Glutamatergic neuron (in vitro differentiated cells): ENCODE measurements at regions not wholly inside any gene's neighbourhood (a gene's known extent, or its start where the extent isn't known, plus 50 kb on each side); places are given as distances from the start of the nearest gene placed in this dataset.

Experiments used
- DNase-seq: peaks from one replicate; pipeline ENCODE4 v3.0.0; 2022
- H3K27ac Mint-ChIP-seq: one replicate; pipeline ENCODE4 v1.8.0; 2020; ENCODE audit warnings: mild to moderate bottlenecking, mixed read lengths, inconsistent platforms; ENCODE audit not compliant: unreplicated experiment
- H3K27me3 Mint-ChIP-seq: one replicate; pipeline ENCODE4 v1.8.0; 2020; ENCODE audit warnings: mild to moderate bottlenecking, moderate library complexity, mixed read lengths, inconsistent platforms; ENCODE audit not compliant: unreplicated experiment
- H3K36me3 Mint-ChIP-seq: one replicate; pipeline ENCODE4 v1.8.0; 2020; ENCODE audit warnings: mild to moderate bottlenecking, mixed read lengths, inconsistent platforms; ENCODE audit not compliant: unreplicated experiment
- H3K4me1 Mint-ChIP-seq: one replicate; pipeline ENCODE4 v1.8.0; 2020; ENCODE audit warnings: mild to moderate bottlenecking, low read depth, mixed read lengths, inconsistent platforms; ENCODE audit not compliant: unreplicated experiment
- H3K4me3 Mint-ChIP-seq: one replicate; pipeline ENCODE4 v1.8.0; 2020; ENCODE audit warnings: mild to moderate bottlenecking, mixed read lengths, inconsistent platforms; ENCODE audit not compliant: unreplicated experiment
- H3K9me3 Mint-ChIP-seq: one replicate; pipeline ENCODE4 v1.8.0; 2020; ENCODE audit warnings: mild to moderate bottlenecking, moderate library complexity, mixed read lengths, inconsistent platforms; ENCODE audit not compliant: unreplicated experiment
- TF ChIP-seq, protein P1 (sequence below): fragments of 200-600 bp; sonication (generic); IDR thresholded peaks from one replicate; pipeline ENCODE4 v1.5.0; 2021; ENCODE audit not compliant: partially characterized antibody, unreplicated experiment

DNA sequence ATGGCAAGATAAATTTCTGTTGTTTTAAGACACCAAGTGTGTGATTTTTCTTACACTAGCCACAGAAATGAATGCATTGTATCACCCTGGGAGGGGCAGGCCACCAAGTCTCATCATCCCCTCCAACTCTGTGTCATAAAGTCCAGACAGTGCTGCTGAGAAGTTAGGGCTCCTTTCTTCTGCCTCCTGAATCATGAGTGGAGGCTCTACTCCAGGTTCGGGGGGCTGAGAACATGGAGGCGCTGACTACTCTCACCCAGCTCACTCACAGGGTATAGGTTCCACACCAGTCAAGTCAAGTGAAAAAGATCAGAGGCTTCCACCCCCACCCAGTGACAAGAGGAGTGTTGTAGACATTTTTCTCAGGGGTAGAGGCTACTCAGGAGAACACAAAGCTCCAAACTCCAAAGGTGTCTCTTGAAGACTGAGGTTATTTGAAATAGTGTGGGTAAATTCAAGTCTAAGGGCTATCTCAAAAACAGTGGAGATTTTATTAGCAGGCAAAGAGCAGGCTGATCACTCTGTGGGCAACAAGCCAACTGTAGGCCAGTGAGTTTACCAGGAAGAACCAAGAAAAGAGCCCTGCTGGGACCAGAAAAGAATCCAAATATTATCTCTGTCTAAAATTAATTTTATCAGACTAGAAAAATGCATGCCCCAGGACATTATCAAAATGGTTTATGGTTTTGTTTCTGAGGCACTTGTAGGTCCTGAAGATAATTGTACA lies 118.6 kb upstream of the RET start:
- no peaks in the 10 kb centered on the region for H3K4me1 Mint-ChIP-seq
- peaks cover 4% of the 10 kb centered on the region for H3K9me3 Mint-ChIP-seq
- DNase-seq = no peak
- peaks cover 12% of the 10 kb centered on the region for H3K36me3 Mint-ChIP-seq
- peaks cover 2% of the 10 kb centered on the region for H3K27me3 Mint-ChIP-seq
- TF ChIP-seq, protein P1, sequence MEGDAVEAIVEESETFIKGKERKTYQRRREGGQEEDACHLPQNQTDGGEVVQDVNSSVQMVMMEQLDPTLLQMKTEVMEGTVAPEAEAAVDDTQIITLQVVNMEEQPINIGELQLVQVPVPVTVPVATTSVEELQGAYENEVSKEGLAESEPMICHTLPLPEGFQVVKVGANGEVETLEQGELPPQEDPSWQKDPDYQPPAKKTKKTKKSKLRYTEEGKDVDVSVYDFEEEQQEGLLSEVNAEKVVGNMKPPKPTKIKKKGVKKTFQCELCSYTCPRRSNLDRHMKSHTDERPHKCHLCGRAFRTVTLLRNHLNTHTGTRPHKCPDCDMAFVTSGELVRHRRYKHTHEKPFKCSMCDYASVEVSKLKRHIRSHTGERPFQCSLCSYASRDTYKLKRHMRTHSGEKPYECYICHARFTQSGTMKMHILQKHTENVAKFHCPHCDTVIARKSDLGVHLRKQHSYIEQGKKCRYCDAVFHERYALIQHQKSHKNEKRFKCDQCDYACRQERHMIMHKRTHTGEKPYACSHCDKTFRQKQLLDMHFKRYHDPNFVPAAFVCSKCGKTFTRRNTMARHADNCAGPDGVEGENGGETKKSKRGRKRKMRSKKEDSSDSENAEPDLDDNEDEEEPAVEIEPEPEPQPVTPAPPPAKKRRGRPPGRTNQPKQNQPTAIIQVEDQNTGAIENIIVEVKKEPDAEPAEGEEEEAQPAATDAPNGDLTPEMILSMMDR = no peak
- H3K4me3 Mint-ChIP-seq = no peak overlapping the region
- H3K27ac Mint-ChIP-seq = no peak overlapping the region

DNA sequence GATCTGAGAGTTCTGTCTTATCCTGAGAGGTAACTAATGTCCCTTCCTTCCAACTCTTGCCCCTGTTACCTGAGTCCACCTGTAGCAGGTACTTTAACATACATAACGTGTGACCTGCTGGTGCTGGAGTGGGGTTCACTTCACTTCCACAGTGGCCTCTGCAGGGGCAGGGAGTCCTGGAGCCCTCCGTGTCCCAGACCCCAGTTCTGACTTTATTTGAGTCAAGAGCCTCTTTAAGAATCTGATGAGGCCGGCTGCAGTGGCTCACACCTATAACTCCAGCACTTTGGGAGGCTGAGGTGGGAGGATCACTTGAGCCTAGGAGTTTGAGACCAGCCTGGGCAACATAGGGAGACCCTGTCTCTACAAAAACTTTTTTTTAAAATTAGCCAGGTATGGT lies 117.0 kb upstream of the RET start:
- H3K27ac Mint-ChIP-seq = no peak overlapping the region
- DNase-seq = no peak
- TF ChIP-seq, protein P1 = no peak
- peaks cover 2% of the 10 kb centered on the region for H3K27me3 Mint-ChIP-seq
- peaks cover 4% of the 10 kb centered on the region for H3K9me3 Mint-ChIP-seq
- no peaks in the 10 kb centered on the region for H3K4me1 Mint-ChIP-seq
- H3K4me3 Mint-ChIP-seq = no peak overlapping the region
- peaks cover 12% of the 10 kb centered on the region for H3K36me3 Mint-ChIP-seq

DNA sequence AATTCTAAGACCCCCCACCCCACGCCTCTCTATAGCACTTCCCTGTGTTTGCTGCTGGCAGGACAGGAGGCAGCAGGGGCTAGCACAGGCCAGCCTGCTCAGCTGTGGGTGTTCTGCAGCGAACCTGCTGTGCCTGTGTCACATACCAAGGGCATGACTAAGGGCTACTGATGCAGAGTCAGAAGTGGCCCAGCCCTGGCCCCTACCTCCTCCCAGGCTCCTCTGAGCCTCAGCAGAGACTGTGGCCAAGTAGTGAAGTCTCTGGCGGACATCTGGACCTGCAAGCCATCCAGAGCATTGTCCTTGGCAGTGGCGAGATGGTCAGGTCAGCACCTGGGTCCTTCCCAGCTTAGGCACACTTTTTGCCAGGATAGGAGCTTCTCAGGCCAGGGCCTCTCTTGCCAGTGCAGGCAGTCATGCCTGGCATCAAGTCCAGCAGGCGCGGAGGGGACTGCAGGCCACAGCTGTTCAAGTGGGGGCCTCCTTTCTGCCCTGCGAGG lies 116.3 kb upstream of the RET start:
- Mint-ChIP-seq H3K27me3 (peaks cover 2% of the 10 kb centered on the region), H3K4me3 (no peak overlapping the region), H3K36me3 (peaks cover 12% of the 10 kb centered on the region), H3K9me3 (peaks cover 4% of the 10 kb centered on the region), H3K4me1 (no peaks in the 10 kb centered on the region), H3K27ac (no peak overlapping the region)
- TF ChIP-seq, protein P1 = no peak
- peak; percentile 7 for DNase-seq

DNA sequence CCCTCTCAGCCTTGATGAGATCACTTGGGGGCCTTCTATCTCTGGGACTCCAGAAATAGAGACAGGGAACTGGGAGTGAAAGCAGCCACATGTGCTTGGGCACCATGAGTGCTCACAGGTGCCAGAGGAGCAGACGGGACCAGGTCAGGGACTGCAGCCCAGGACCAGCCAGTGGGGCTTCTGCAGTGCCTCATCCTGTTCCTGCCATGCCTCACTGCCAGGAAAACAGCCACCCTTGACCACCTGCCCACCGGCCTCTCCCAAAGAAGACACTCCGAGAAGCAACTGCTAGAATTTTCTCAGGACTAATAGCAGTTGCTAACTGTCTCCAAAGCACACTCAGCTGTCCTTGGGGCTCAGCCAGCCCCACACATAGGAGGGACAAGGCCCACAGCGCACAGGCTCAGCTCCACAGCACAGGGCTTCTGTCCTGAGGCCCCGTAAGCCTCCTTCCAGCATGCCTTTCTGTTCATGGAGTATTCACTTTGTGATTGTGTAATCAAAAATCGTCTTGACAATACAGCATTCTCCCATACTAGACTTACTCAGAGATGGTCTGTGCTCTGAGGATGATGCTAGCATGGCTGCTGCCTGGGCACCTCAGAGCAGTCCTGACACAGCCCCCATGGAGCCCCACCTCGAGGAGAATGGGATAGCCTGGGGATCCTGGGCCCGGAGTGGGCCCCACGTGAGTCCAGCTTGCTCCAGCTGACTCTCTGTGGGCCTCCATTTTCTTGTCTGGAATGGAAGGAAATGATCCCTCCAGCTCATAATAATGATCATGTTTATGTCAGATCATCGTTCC lies 115.7 kb upstream of the RET start:
- H3K27me3 Mint-ChIP-seq = peaks cover 2% of the 10 kb centered on the region
- H3K27ac Mint-ChIP-seq = no peak overlapping the region
- DNase-seq = peak; percentile 5
- no peaks in the 10 kb centered on the region for H3K4me1 Mint-ChIP-seq
- peaks cover 4% of the 10 kb centered on the region for H3K9me3 Mint-ChIP-seq
- TF ChIP-seq, protein P1 = no peak
- no peak overlapping the region for H3K4me3 Mint-ChIP-seq
- peaks cover 12% of the 10 kb centered on the region for H3K36me3 Mint-ChIP-seq

DNA sequence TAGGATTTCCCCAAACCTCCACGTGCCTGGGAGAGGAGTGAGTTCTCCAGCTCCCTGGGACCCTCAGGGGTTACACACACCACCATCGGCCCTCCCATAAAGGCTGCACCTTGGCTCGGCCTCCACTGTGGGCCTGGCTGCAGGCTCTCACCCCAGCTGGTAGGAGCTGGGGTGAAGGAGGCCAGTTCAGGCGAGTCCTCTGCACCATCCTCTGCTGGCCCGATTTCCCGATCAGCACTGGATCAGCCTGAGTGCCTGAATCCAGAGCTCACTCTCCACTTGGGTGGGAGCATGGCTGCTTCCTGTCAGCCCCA lies 115.1 kb upstream of the RET start:
- Mint-ChIP-seq H3K36me3 (peaks cover 9% of the 10 kb centered on the region), H3K27ac (no peak overlapping the region), H3K4me3 (no peak overlapping the region), H3K27me3 (peaks cover 2% of the 10 kb centered on the region), H3K9me3 (peaks cover under 1% of the 10 kb centered on the region), H3K4me1 (no peaks in the 10 kb centered on the region)
- DNase-seq = no peak
- TF ChIP-seq, protein P1 = no peak
